CMK (cell line): ENCODE measurements at regions not wholly inside any gene's neighbourhood (a gene's known extent, or its start where the extent isn't known, plus 50 kb on each side); places are given as distances from the start of the nearest gene placed in this dataset.
"Not testable (repeated sequence)": the region's sequence is repeated elsewhere in the genome, so short reads cannot be mapped to it uniquely, and the experiment has no call there.

Experiments
- DNase-seq: peaks from one replicate; pipeline ENCODE4 v3.0.0-alpha.2; 2010; ENCODE audit warnings: low read depth

GRCh38 chr11:128156486-128156885, 430.9 kb downstream of the ETS1 start:
- DNase-seq, result no peak

GRCh38 chr11:128155590-128155989, 431.8 kb downstream of the ETS1 start:
- DNase-seq, result no peak

- no peak for DNase-seq
Measured at GRCh38 chr11:128153697-128154048, 433.7 kb downstream of the ETS1 start.

GRCh38 chr11:128152796-128153696, 434.3 kb downstream of the ETS1 start:
- DNase-seq, result no peak

GRCh38 chr11:128151780-128152179, 435.6 kb downstream of the ETS1 start:
- no peak for DNase-seq

GRCh38 chr11:128151338-128151737, 436.0 kb downstream of the ETS1 start:
- no peak for DNase-seq

- no peak for DNase-seq
Measured at GRCh38 chr11:128148208-128148607, 439.1 kb downstream of the ETS1 start.

GRCh38 chr11:128146926-128147605, 440.3 kb downstream of the ETS1 start:
- DNase-seq, result no peak

- not testable (repeated sequence) for DNase-seq
Measured at GRCh38 chr11:128140293-128140692, 447.1 kb downstream of the ETS1 start.

GRCh38 chr11:128135451-128135850, 451.9 kb downstream of the ETS1 start:
- DNase-seq, result no peak

GRCh38 chr11:128133501-128133900, 453.9 kb downstream of the ETS1 start:
- DNase-seq, result no peak

GRCh38 chr11:128130052-128130451, 457.3 kb downstream of the ETS1 start:
- DNase-seq, result no peak

- no peak for DNase-seq
Measured at GRCh38 chr11:128125723-128126122, 461.6 kb downstream of the ETS1 start.

GRCh38 chr11:128116885-128117284, 470.5 kb downstream of the ETS1 start:
- DNase-seq, result no peak

GRCh38 chr11:128116447-128116846, 470.9 kb downstream of the ETS1 start:
- no peak for DNase-seq

- DNase-seq, result no peak
Measured at GRCh38 chr11:128105950-128106349, 481.4 kb downstream of the ETS1 start.

- no peak for DNase-seq
Measured at GRCh38 chr11:128105511-128105910, 481.8 kb downstream of the ETS1 start.

GRCh38 chr11:128103278-128103873, 484.0 kb downstream of the ETS1 start:
- no peak for DNase-seq

GRCh38 chr11:128098781-128099180, 488.6 kb downstream of the ETS1 start:
- no peak for DNase-seq

- no peak for DNase-seq
Measured at GRCh38 chr11:128095466-128095981, 491.8 kb downstream of the ETS1 start.

- DNase-seq, result no peak
Measured at GRCh38 chr11:128093689-128094088, 493.7 kb downstream of the ETS1 start.

- no peak for DNase-seq
Measured at GRCh38 chr11:128089962-128090361, 497.4 kb downstream of the ETS1 start.

GRCh38 chr11:128086794-128087193, 500.6 kb downstream of the ETS1 start:
- DNase-seq, result no peak
